H9 (cell line): ENCODE measurements at regions not wholly inside any gene's neighbourhood (a gene's known extent, or its start where the extent isn't known, plus 50 kb on each side); places are given as distances from the start of the nearest gene placed in this dataset.
"Not testable (repeated sequence)": the region's sequence is repeated elsewhere in the genome, so short reads cannot be mapped to it uniquely, and the experiment has no call there.

Experiments
- DNase-seq: peaks from one replicate; pipeline ENCODE4 v3.0.0-alpha.2; 2017
- H2AFZ ChIP-seq: one replicate; pipeline ENCODE4 v1.6.1; 2013; ENCODE audit warnings: mild to moderate bottlenecking, low read length, control low read depth, moderate library complexity
- H2AK5ac ChIP-seq: 2 replicates; pipeline ENCODE4 v1.6.1; 2013; ENCODE audit warnings: low read length, control low read depth, mixed read lengths; ENCODE audit not compliant: insufficient read length
- H2BK120ac ChIP-seq: one replicate; pipeline ENCODE4 v1.6.1; 2013; ENCODE audit warnings: low read depth, mild to moderate bottlenecking, low read length, control low read depth, inconsistent platforms; ENCODE audit not compliant: poor library complexity, severe bottlenecking
- H2BK12ac ChIP-seq: 2 replicates; pipeline ENCODE4 v1.6.1; 2013; ENCODE audit warnings: low read length, control low read depth, mixed read lengths, low read depth; ENCODE audit not compliant: insufficient read length
- H2BK15ac ChIP-seq: 2 replicates; pipeline ENCODE4 v1.6.1; 2013; ENCODE audit warnings: low read depth, low read length, control low read depth
- H2BK20ac ChIP-seq: one replicate; pipeline ENCODE4 v1.6.1; 2013; ENCODE audit warnings: low read depth, mild to moderate bottlenecking, low read length, control low read depth, inconsistent platforms; ENCODE audit not compliant: poor library complexity, severe bottlenecking
- H2BK5ac ChIP-seq: 2 replicates; pipeline ENCODE4 v1.6.1; 2013; ENCODE audit warnings: low read length, control low read depth, mixed read lengths; ENCODE audit not compliant: insufficient read length
- H3K14ac ChIP-seq: 2 replicates; pipeline ENCODE4 v1.6.1; 2013; ENCODE audit warnings: low read length, control low read depth; ENCODE audit not compliant: insufficient read depth
- H3K18ac ChIP-seq: 2 replicates; pipeline ENCODE4 v1.6.1; 2013; ENCODE audit warnings: low read depth, mild to moderate bottlenecking, mixed read lengths, low read length, control low read depth; ENCODE audit not compliant: insufficient read length
- H3K23ac ChIP-seq: 2 replicates; pipeline ENCODE4 v1.6.1; 2013; ENCODE audit warnings: low read length, control low read depth, mixed read lengths, low read depth; ENCODE audit not compliant: insufficient read length
- H3K23me2 ChIP-seq: 2 replicates; pipeline ENCODE4 v1.6.1; 2013; ENCODE audit warnings: low read depth, mild to moderate bottlenecking, mixed read lengths, low read length, control low read depth; ENCODE audit not compliant: insufficient read length, poor library complexity, severe bottlenecking
- H3K27ac ChIP-seq: 2 replicates; pipeline ENCODE4 v1.5.1; 2013; ENCODE audit warnings: low read length, control low read depth, mixed read lengths, low read depth; ENCODE audit not compliant: insufficient read length
- H3K27me3 ChIP-seq: 2 replicates; pipeline ENCODE4 v1.6.1; 2013; ENCODE audit warnings: low read length, control low read depth, inconsistent platforms; ENCODE audit not compliant: insufficient read depth
- H3K4ac ChIP-seq: 2 replicates; pipeline ENCODE4 v1.6.1; 2013; ENCODE audit warnings: low read depth, mild to moderate bottlenecking, control low read depth, inconsistent platforms, low read length, moderate library complexity
- H3K4me1 ChIP-seq: 2 replicates; pipeline ENCODE4 v1.6.1; 2013; ENCODE audit warnings: low read length, control low read depth, inconsistent platforms; ENCODE audit not compliant: insufficient read depth
- H3K4me2 ChIP-seq: 2 replicates; pipeline ENCODE4 v1.6.1; 2013; ENCODE audit warnings: low read length, control low read depth, mixed read lengths; ENCODE audit not compliant: insufficient read length, insufficient read depth
- H3K56ac ChIP-seq: 2 replicates; pipeline ENCODE4 v1.6.1; 2013; ENCODE audit warnings: low read depth, mild to moderate bottlenecking, mixed read lengths, low read length, control low read depth; ENCODE audit not compliant: insufficient read length
- H3K79me1 ChIP-seq: 2 replicates; pipeline ENCODE4 v1.6.1; 2013; ENCODE audit warnings: low read depth, mild to moderate bottlenecking, moderate library complexity, low read length, control low read depth, inconsistent platforms; ENCODE audit not compliant: insufficient read depth, poor library complexity, severe bottlenecking
- H3K79me2 ChIP-seq: 2 replicates; pipeline ENCODE4 v1.6.1; 2013; ENCODE audit warnings: low read length, control low read depth, inconsistent platforms; ENCODE audit not compliant: insufficient read depth
- H3K9ac ChIP-seq: 2 replicates; pipeline ENCODE4 v1.6.1; 2013; ENCODE audit warnings: low read length, control low read depth, mixed read lengths; ENCODE audit not compliant: insufficient read length; ENCODE audit errors: extremely low read depth
- H3K9me3 ChIP-seq: one replicate; pipeline ENCODE4 v1.6.1; 2013; ENCODE audit warnings: low read depth, low read length, inconsistent platforms; ENCODE audit not compliant: control insufficient read depth
- H3T11ph ChIP-seq: one replicate; pipeline ENCODE4 v1.6.1; 2013; ENCODE audit warnings: mild to moderate bottlenecking, low read length, control low read depth, inconsistent platforms
- H4K20me1 ChIP-seq: one replicate; pipeline ENCODE4 v1.6.1; 2013; ENCODE audit not compliant: control insufficient read depth, insufficient read length, insufficient read depth
- H4K5ac ChIP-seq: 2 replicates; pipeline ENCODE4 v1.6.1; 2013; ENCODE audit warnings: low read depth, mild to moderate bottlenecking, mixed read lengths, low read length, control low read depth; ENCODE audit not compliant: insufficient read length
- H4K8ac ChIP-seq: replicated peaks from 2 replicates; pipeline ENCODE4 v1.6.1; 2013; ENCODE audit warnings: low read length, control low read depth, mixed read lengths, low read depth; ENCODE audit not compliant: insufficient read length
- H4K91ac ChIP-seq: 2 replicates; pipeline ENCODE4 v1.6.1; 2013; ENCODE audit warnings: low read depth, mild to moderate bottlenecking, moderate library complexity, mixed read lengths, low read length, control low read depth; ENCODE audit not compliant: insufficient read length
- H3K27ac Mint-ChIP-seq, 3 experiments: 2 replicates in 2 of 3; 3 replicates in 1 of 3; pipeline ENCODE4 v1.8.0; 2020 to 2021; ENCODE audit warnings: mixed read lengths in 3 of 3, mild to moderate bottlenecking in 1 of 3, moderate library complexity in 1 of 3
- H3K27me3 Mint-ChIP-seq: 2 replicates; pipeline ENCODE4 v1.8.0; 2021; ENCODE audit warnings: low read depth, mild to moderate bottlenecking, moderate library complexity, mixed read lengths
- H3K36me3 Mint-ChIP-seq, 3 experiments: 2 replicates in 2 of 3; 3 replicates in 1 of 3; pipeline ENCODE4 v1.8.0; 2020 to 2021; ENCODE audit warnings: low read depth in 3 of 3, mixed read lengths in 3 of 3; ENCODE audit not compliant: insufficient read depth in 1 of 3
- H3K4me1 Mint-ChIP-seq, 2 experiments: 2 replicates each; pipeline ENCODE4 v1.8.0; 2020; ENCODE audit warnings: mixed read lengths in 2 of 2
- H3K4me3 Mint-ChIP-seq, 2 experiments: 2 replicates in 1 of 2; 3 replicates in 1 of 2; pipeline ENCODE4 v1.8.0; 2020 to 2021; ENCODE audit warnings: mild to moderate bottlenecking in 2 of 2, mixed read lengths in 2 of 2, moderate library complexity in 1 of 2
- H3K9me3 Mint-ChIP-seq, 2 experiments: 2 replicates in 1 of 2; 3 replicates in 1 of 2; pipeline ENCODE4 v1.8.0; 2020; ENCODE audit warnings: mild to moderate bottlenecking in 2 of 2, mixed read lengths in 2 of 2, moderate library complexity in 1 of 2
- WGBS: extraction: QIAGEN DNeasy Blood & Tissue Kit; methylation state at CpG from one replicate; pipeline ENCODE4 v1.1.7; 2013; ENCODE audit warnings: missing lambda C conversion rate, low lambda C conversion rate, mixed read lengths; ENCODE audit not compliant: insufficient read length; ENCODE audit errors: extremely low coverage; 5-methylcytosine and 5-hydroxymethylcytosine counted together
- TF ChIP-seq, protein P1 (sequence below): fragments of 200-600 bp; sonication (generic); conservative IDR thresholded peaks from 3 replicates; pipeline ENCODE4 v1.8.0; 2021; ENCODE audit warnings: antibody characterized with exemption, mild to moderate bottlenecking

DNA sequence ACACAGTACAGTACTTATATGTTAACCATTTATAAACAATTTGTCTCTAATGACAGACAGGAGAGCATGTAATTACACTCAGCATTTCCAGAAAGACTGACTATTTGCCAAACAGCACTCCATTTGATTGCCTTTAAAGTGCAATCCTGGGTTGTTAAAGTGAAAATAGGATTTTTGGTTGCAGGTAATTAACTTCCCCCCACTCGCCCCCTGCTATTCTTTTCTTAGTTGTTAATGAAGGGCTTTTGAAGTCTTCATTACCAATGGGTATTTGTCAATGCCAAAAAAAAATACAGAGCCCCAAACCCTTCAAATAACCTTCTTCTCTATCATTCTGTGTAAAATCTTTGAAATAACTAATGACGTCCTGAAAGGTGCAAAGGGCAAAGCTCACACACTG, 825.6 kb downstream of the STPG2 start:
- no CpG with 5 or more reads among the region's 2 CpGs for whole genome bisulfite sequencing
- no peak overlapping the region for H3K18ac ChIP-seq
- H3K23me2 ChIP-seq, result no peaks in the 10 kb centered on the region
- no peaks in the 10 kb centered on the region for H4K20me1 ChIP-seq
- Mint-ChIP-seq H3K4me3 (no peak overlapping the region), H3K27ac (peak overlapping the region in 1 of 3 experiments; percentile 44; a peak in 2 of 7 replicates), H3K36me3 (no peaks in the 10 kb centered on the region), H3K4me1 (peaks cover 10 to 19% of the 10 kb centered on the region in 2 experiments), H3K9me3 (no peaks in the 10 kb centered on the region), H3K27me3 (no peaks in the 10 kb centered on the region)
- H3K23ac ChIP-seq, result no peak overlapping the region
- H2BK12ac ChIP-seq, result no peak overlapping the region
- no peak overlapping the region for H3T11ph ChIP-seq
- H3K79me2 ChIP-seq, result no peaks in the 10 kb centered on the region
- H3K4ac ChIP-seq, result no peak overlapping the region
- H2AK5ac ChIP-seq, result no peak overlapping the region
- no peak overlapping the region for H2BK15ac ChIP-seq
- no peak overlapping the region for H2AFZ ChIP-seq
- no peak overlapping the region for H3K27ac ChIP-seq
- no peak overlapping the region for H4K8ac ChIP-seq
- no peak overlapping the region for H2BK20ac ChIP-seq
- no peak overlapping the region for H4K91ac ChIP-seq
- no peaks in the 10 kb centered on the region for H3K9me3 ChIP-seq
- no peak overlapping the region for H4K5ac ChIP-seq
- H3K56ac ChIP-seq, result no peak overlapping the region
- H2BK120ac ChIP-seq, result no peak overlapping the region
- TF ChIP-seq, protein P1, sequence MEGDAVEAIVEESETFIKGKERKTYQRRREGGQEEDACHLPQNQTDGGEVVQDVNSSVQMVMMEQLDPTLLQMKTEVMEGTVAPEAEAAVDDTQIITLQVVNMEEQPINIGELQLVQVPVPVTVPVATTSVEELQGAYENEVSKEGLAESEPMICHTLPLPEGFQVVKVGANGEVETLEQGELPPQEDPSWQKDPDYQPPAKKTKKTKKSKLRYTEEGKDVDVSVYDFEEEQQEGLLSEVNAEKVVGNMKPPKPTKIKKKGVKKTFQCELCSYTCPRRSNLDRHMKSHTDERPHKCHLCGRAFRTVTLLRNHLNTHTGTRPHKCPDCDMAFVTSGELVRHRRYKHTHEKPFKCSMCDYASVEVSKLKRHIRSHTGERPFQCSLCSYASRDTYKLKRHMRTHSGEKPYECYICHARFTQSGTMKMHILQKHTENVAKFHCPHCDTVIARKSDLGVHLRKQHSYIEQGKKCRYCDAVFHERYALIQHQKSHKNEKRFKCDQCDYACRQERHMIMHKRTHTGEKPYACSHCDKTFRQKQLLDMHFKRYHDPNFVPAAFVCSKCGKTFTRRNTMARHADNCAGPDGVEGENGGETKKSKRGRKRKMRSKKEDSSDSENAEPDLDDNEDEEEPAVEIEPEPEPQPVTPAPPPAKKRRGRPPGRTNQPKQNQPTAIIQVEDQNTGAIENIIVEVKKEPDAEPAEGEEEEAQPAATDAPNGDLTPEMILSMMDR, result no peak
- H3K14ac ChIP-seq, result no peak overlapping the region
- no peak overlapping the region for H3K4me2 ChIP-seq
- H3K9ac ChIP-seq, result no peak overlapping the region
- H3K79me1 ChIP-seq, result no peaks in the 10 kb centered on the region
- DNase-seq, result no peak
- no peaks in the 10 kb centered on the region for H3K27me3 ChIP-seq
- H2BK5ac ChIP-seq, result no peak overlapping the region
- H3K4me1 ChIP-seq, result no peaks in the 10 kb centered on the region

DNA sequence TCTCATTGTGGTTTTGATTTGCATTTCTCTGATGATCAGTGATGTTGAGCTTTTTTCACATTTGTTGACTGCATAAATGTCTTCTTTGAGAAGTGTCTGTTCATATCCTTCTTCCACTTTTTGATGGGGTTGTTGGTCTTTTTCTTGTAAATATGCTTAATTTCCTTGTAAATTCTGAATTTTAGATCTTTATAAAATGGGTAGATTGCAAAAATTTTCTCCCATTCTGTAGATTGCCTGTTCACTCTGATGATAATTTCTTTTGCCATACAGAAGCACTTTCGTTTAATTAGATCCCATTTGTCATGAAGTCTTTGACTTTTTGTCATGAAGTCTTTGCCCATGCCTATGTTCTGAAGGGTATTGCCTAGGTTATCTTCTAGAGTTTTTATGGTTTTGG, 817.5 kb downstream of the STPG2 start:
- H3K4me2 ChIP-seq, H3K4me3 Mint-ChIP-seq, H2AK5ac ChIP-seq, H3K18ac ChIP-seq, H2BK5ac ChIP-seq, H3K79me2 ChIP-seq, H3K4me1 Mint-ChIP-seq, H3K4me1 ChIP-seq, H3K27ac ChIP-seq, H4K20me1 ChIP-seq, H3K4ac ChIP-seq, H3K79me1 ChIP-seq, H2BK12ac ChIP-seq, H3K14ac ChIP-seq, H2AFZ ChIP-seq, H4K91ac ChIP-seq, H3K27me3 Mint-ChIP-seq, H3K23ac ChIP-seq, H2BK120ac ChIP-seq, H3K9me3 ChIP-seq, H4K5ac ChIP-seq, H3K27me3 ChIP-seq, H4K8ac ChIP-seq, H2BK15ac ChIP-seq, DNase-seq, H3K56ac ChIP-seq, H3K27ac Mint-ChIP-seq, H3K23me2 ChIP-seq, H2BK20ac ChIP-seq, H3T11ph ChIP-seq, H3K9ac ChIP-seq: not testable (repeated sequence)
- peaks cover 5 to 12% (median 6%) of the 10 kb centered on the region in 3 experiments; a peak in 3 of 7 replicates for H3K36me3 Mint-ChIP-seq
- H3K9me3 Mint-ChIP-seq, result peaks cover 10 to 17% of the 10 kb centered on the region in 2 experiments; a peak in 4 of 5 replicates
- WGBS, result no CpG with 5 or more reads among the region's 1 CpG
